GM12864 (cell line): ENCODE measurements at regions not wholly inside any gene's neighbourhood (a gene's known extent, or its start where the extent isn't known, plus 50 kb on each side); places are given as distances from the start of the nearest gene placed in this dataset.

Experiments used
- DNase-seq: peaks from one replicate; pipeline ENCODE4 v3.0.0-alpha.2; 2011; ENCODE audit warnings: low read depth
- H3K4me3 ChIP-seq: 2 replicates; pipeline ENCODE4 v1.5.1; 2011; ENCODE audit warnings: mild to moderate bottlenecking, low read depth, low read length, control low read depth
- TF ChIP-seq, protein P1 (sequence below): IDR thresholded peaks from 2 replicates; pipeline ENCODE4 v1.5.1; 2011; ENCODE audit warnings: low read depth, mild to moderate bottlenecking, moderate library complexity, low read length, control low read depth, inconsistent platforms; ENCODE audit errors: missing control alignments

DNA sequence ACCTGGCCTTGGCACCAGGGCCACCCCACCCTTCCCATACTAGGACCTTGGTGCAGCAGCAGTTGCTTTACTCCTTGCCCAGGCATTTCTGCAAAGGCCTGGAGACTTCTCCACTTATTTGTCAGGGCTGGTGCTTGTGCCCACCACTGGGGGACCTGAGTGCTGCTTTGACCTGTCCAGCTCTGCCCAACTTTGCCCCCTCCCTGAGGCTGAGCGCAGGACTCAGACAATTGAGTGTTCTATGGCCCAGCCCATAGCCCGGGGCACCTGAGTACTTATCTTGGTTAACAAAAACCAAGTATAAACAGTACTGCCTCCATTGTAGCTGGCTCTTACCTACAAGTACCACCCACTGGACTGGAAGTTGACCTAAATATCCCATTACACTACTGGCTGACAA is 406.1 kb upstream of the CHD1 start:
- no peak for DNase-seq
- no peak overlapping the region for H3K4me3 ChIP-seq
- TF ChIP-seq, protein P1, sequence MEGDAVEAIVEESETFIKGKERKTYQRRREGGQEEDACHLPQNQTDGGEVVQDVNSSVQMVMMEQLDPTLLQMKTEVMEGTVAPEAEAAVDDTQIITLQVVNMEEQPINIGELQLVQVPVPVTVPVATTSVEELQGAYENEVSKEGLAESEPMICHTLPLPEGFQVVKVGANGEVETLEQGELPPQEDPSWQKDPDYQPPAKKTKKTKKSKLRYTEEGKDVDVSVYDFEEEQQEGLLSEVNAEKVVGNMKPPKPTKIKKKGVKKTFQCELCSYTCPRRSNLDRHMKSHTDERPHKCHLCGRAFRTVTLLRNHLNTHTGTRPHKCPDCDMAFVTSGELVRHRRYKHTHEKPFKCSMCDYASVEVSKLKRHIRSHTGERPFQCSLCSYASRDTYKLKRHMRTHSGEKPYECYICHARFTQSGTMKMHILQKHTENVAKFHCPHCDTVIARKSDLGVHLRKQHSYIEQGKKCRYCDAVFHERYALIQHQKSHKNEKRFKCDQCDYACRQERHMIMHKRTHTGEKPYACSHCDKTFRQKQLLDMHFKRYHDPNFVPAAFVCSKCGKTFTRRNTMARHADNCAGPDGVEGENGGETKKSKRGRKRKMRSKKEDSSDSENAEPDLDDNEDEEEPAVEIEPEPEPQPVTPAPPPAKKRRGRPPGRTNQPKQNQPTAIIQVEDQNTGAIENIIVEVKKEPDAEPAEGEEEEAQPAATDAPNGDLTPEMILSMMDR: no peak

DNA sequence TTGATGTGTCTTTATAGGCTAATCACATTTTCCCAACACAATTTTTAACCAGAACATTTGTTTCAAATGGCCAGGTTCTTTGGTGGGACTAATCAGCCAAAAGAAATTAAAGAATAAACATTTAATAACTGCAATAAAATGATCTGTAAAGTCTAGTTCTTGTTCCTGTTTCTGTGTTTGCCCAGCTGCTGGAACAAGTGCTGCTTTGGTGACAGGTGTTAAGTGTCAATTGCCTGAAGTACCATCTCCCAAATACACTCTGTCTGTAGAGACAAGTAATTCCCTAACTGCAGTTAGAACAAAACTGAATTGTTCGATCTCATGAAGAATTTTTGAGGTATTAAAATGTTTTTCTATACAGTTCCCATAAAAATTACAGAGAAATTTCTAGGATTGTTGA is 402.3 kb upstream of the CHD1 start:
- no peak for DNase-seq
- TF ChIP-seq, protein P1: no peak
- no peak overlapping the region for H3K4me3 ChIP-seq

DNA sequence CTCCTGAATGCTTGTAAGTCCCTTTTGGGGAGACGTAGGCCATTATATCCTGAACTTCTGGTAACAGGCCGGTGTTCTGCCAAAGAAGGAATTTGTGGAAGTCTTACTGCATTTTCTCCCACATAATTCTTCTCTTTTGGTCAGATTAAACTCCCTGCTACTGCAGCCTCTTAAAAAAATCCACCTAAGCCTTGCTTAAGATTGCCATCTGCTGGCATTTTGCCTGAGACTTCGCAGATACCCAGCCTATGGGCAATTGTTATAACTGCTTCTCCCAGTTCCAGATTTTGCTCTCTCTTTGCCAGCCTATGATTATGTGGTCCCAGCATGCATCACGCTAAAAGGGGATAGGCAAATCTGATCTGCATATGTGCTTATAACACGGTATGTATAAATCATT is 391.6 kb upstream of the CHD1 start:
- no peak for DNase-seq
- H3K4me3 ChIP-seq: no peak overlapping the region
- TF ChIP-seq, protein P1: no peak

DNA sequence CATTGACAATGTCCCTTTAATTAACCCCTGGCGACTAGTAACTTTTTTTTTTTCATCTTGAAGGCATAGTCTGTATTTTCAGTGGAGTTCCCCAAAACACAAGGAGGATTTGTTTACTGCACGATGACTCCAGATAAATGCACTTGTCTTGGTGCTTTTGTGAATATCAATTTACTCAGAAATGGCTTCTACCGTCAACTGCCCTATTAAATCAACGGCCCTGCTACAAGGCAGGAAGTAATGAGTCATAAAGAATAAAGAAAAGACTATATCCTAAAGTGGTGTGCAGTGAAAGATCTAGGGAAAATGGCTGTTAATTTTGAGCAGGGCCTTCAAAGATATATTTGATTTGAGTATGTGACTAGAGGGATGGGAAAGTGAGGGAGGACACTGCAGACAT is 388.3 kb upstream of the CHD1 start:
- DNase-seq: no peak
- TF ChIP-seq, protein P1: no peak
- no peak overlapping the region for H3K4me3 ChIP-seq

DNA sequence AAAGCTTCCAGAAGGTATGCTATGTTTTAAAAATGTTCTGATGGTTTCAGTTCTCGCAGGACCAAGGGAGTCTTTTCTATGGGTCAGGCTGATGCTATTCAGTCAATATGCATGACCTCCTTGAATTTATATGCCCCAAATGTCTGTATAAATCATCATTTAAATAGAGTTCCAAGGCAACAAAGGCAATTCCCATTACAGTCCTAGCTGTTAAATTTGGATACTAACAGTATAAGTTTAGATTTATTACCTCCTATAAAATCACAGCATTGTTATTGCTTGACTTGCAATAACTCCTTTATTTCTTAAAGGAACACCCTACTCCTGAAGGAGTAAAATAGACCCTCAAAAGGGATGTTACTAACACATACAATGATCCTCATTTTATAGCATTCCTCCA is 387.7 kb upstream of the CHD1 start:
- H3K4me3 ChIP-seq: no peak overlapping the region
- TF ChIP-seq, protein P1: no peak
- DNase-seq: no peak

DNA sequence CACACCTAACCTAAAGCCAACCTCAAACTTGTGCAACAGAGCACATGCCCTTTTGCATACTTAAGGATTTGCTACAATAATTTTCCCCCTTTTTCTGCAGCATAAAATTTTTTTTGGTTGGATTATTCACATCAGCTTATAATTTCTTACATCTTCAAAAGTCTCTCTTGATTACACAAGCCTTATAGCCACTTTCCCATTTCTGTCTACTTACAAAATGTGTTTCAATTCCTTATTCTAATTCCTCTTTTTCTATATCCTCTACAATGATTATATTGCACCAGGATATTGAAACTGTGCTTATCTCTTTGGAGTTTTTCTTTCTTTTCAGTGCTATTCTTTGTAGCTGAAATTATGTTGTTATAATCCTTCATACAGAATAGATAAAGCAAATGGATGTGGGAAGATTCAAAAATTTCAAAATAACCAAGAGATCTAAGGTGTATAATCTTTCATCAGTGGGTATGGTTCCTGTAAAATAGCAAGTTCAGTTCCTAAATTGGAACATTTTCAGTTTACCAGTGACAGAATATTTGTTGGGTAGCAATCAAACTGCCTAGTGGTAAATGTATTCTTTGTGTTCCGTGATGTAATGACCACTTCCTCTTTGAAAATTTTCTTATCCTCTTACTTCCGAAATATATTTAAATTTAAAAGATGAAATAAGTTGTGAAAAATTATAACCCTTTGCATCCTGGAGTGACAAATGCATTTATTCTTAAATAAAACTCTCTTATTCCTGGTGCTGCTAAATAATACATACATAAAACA is 386.8 kb upstream of the CHD1 start:
- H3K4me3 ChIP-seq: no peak overlapping the region
- TF ChIP-seq, protein P1: no peak
- no peak for DNase-seq

DNA sequence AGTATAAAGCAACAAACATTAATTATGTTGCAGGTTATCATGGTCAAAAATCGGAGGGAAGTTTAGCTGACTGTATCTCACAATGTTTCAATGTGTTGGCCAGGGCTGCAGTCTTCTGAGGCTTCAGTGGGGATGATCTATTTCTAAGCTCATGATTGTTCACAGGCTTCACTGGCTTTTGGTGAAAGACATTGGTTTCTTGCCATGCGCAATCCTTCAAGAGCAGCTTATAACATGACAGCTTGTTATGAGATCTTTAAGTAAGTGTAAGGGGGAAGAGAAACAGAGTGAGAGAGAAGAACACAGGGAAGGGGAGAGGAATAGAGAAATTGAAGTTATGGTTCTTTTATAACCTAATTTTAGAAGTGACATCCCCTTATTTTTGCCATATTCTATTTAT is 385.9 kb upstream of the CHD1 start:
- DNase-seq: no peak
- TF ChIP-seq, protein P1: no peak
- H3K4me3 ChIP-seq: no peak overlapping the region
